ENCODE measurements at regions not wholly inside any gene's neighbourhood (a gene's known extent, or its start where the extent isn't known, plus 50 kb on each side); places are given as distances from the start of the nearest gene placed in this dataset.
"Not testable (repeated sequence)": the region's sequence is repeated elsewhere in the genome, so short reads cannot be mapped to it uniquely, and the experiment has no call there.

DNA sequence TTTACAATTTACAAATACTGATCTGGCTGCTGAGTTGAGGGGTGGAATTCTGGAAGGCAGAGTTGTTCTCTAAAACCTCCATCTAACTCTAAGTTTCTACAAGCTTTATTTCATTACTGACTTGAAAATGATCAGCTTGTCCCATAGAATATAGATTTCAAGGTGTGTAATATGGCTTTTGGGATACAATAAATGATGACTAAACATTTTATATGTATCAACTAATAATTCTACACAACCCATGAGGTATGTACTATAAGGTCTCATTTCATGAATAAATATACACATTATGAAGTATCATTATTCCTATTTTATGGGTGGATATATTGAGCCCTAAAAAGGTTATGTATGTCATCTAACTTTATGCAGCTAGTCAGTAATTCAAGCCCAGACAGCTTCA lies 1214.3 kb upstream of the SORCS1 start:
- DNase-seq (ENCODE audit: low spot score), result no peak

GRCh38 chr10:108375691-108376090 lies 1211.2 kb upstream of the SORCS1 start:
- no peak for DNase-seq (ENCODE audit: low spot score)

DNA sequence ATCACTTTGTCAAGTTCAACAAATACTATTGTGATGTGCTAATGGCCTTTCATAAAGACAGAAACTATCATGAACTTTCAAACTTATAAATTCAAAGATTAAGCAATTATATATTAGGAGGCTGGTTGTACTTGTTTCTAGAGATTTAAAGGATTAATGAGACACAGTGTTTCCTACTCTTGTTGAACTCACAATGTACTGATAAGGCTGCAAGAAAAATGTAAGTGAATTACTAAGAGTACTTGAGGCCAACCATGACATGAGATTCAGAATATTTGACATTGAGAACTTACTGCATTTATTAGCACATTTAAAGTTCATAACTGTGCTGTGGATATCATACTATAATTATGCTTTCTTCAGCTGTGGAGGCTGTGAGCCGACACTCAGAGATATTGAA lies 1210.5 kb upstream of the SORCS1 start:
- no peak for DNase-seq (ENCODE audit: low spot score)

- no peak for DNase-seq (ENCODE audit: low spot score)
Measured at GRCh38 chr10:108365541-108365940, 1201.0 kb upstream of the SORCS1 start.

DNA sequence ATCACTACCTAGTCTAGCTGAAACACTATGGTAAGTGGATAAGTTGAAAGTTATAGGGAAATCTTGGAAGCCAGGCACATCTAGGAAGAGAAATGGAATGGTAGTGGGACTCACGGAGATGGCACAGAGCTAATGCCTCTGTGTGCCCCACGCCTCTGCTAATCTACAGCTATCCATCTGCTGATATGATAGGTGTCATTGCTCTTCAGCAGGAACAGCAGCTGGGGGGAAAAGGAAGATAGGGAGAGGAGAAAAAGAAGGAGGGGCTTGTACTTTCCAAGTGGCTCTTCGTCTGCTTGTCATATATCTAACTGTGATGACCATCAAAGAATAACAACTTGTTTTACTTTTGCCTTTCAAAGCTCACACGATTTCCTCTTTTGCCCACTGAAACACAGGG lies 1199.1 kb upstream of the SORCS1 start:
- no peak for DNase-seq (ENCODE audit: low spot score)

DNA sequence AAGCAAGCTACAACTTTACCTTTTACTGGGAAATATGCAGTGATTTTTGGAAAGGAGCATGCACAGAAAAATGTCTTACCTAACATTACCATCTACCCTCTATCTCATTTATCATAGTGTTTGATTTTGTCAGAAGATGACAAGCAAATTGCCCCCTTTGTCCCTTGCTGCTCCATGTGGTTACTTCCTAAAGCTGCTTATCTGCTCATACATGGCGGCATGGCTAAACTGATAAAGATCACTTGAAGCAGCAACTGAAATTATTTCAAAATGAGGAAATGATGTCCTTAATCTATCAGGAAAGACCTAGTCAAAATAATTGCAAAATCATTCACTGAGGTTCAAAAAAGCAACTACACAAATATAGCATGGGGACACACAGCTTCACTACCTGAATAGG lies 1198.5 kb upstream of the SORCS1 start:
- no peak for DNase-seq (ENCODE audit: low spot score)

DNA sequence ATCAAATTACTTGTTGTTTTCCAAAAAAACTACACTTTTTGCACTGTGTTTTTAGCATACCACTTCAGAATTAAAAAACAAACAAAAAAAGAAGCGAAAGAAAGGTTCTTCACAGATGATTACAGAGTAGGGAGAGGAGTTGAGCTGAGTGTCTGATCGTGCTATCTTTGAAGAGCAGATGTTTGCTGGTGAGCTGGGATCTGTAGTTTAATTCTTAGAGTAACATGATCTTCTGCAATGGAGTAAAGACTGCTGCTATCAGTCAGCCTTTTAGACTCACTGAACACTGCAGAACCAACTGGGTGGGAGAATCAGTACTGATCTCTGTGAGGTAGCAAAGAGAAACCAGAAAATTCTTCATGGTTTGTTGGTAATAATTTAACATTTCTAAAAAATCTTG lies 1197.8 kb upstream of the SORCS1 start:
- no peak for DNase-seq (ENCODE audit: low spot score)

GRCh38 chr10:108360187-108360586 lies 1195.7 kb upstream of the SORCS1 start:
- no peak for DNase-seq (ENCODE audit: low spot score)

GRCh38 chr10:108358912-108359311 lies 1194.4 kb upstream of the SORCS1 start:
- no peak for DNase-seq (ENCODE audit: low spot score)

DNA sequence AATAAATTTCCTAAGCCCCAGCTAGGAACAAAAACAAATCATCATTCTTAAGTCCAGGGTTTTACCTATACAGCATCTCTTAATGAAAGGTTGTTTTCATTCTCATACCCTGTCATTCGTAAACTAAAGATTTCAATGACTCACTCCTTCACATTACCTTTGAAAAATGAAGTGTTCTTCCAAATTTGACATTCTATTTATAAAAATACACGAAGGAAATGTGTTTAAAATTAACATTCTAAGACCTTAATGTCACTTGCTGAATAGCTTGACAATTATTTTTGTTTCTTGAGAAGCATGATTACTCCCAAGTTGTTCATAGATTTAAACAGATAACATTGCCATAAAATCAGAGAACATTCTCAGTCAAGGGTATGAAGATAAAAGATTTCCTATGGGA lies 1188.3 kb upstream of the SORCS1 start:
- no peak for DNase-seq (ENCODE audit: low spot score)

- no peak for DNase-seq (ENCODE audit: low spot score)
Measured at GRCh38 chr10:108348215-108348614, 1183.7 kb upstream of the SORCS1 start.

DNA sequence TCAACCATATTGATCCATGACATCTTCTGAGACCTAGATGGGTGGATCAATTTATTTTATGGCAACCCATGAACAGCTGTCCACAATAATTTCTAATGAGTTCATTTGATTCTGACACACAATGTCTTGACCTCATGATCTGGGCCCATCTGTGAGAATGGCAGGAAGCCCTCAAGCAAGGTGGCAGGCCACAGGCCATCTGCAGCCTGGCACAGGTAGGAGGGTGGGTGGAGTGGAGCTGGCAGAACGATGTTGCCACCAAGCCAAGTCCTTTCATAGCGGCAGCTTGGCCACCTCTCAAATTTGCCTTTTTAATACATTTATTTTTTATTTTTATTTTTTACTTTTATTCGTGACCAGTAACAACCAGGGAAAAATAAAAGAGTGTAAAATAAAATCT lies 1181.6 kb upstream of the SORCS1 start:
- no peak for DNase-seq (ENCODE audit: low spot score)

DNA sequence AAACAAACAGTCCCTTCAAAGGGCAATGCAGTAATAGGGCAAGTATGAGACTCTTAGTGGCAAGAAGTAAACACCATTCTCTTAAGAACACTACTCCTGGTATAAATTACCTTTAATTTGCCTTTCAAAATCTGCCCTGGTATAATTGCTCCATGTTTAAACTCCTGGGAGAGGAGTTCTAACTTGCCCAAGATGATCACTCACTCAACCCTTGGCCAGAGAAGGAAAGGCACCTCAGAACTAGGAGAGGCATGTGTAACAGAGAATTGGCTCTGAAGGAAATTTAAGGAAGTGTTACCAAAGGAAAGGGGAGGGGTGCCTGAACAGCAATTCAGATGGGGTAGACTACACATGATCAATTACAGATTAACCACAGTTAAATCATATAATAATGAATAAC lies 1173.6 kb upstream of the SORCS1 start:
- no peak for DNase-seq (ENCODE audit: low spot score)

- DNase-seq (ENCODE audit: low spot score), result no peak
Measured at GRCh38 chr10:108336836-108337235, 1172.3 kb upstream of the SORCS1 start.

GRCh38 chr10:108327706-108328105 lies 1163.2 kb upstream of the SORCS1 start:
- no peak for DNase-seq (ENCODE audit: low spot score)

DNA sequence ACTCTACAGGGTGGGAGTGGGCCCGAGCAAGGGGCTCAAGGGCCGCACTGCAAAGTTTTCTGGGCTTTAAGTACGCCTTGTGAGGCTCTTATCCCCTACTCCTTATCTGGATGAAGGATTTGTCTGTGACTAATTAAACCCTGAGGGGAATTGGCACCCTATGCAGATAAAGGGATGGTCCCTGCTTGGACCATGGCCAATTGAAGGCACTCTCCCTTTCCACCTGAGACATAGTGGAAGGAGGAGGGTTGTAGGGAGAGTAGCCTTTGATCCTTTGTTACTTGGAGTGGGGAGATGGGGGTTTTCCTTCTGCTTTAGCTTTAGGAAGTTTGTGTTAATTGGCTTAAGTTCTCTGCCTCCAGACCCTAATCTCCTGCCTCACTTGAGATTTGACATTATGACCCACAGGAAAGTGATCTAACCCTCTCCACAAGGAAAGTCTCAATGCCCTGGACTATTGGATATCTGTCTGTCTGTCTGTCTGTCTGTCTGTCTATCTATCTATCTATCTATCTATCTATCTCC lies 1158.8 kb upstream of the SORCS1 start:
- no peak for DNase-seq (ENCODE audit: low spot score)

- no peak for DNase-seq (ENCODE audit: low spot score)
Measured at GRCh38 chr10:108319434-108320222, 1155.1 kb upstream of the SORCS1 start.

DNA sequence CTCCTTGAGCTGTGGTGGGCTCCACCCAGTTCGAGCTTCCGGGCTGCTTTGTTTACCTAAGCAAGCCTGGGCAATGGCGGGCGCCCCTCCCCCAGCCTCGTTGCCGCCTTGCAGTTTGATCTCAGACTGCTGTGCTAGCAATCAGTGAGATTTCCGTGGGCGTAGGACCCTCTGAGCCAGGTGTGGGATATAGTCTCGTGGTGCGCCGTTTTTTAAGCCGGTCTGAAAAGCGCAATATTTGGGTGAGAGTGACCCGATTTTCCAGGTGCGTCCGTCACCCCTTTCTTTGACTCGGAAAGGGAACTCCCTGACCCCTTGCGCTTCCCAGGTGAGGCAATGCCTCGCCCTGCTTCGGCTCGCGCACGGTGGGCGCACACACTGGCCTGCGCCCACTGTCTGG lies 1151.1 kb upstream of the SORCS1 start:
- DNase-seq (ENCODE audit: low spot score), result not testable (repeated sequence)

DNA sequence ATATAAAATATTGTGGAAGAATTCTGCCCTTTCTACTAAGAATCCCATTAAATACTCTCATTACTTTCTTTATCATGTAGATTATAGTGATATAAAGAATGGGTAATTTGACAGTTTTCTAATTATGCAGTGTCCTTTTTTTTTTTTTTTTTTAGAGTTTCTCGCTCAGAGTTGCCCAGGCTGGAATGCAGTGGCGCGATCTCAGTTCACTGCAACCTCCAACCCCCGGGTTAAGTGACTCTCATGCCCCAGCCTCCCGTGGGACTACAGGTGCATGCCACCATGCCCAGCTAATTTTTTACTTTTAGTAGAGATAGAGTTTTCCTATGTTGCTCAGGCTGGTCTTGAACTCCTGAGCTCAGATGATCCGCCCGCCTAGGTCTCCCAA lies 1143.4 kb upstream of the SORCS1 start:
- DNase-seq (ENCODE audit: low spot score), result no peak

GRCh38 chr10:108307250-108307924 lies 1142.9 kb upstream of the SORCS1 start:
- no peak for DNase-seq (ENCODE audit: low spot score)

GRCh38 chr10:108303149-108303548 lies 1138.6 kb upstream of the SORCS1 start:
- no peak for DNase-seq (ENCODE audit: low spot score)

DNA sequence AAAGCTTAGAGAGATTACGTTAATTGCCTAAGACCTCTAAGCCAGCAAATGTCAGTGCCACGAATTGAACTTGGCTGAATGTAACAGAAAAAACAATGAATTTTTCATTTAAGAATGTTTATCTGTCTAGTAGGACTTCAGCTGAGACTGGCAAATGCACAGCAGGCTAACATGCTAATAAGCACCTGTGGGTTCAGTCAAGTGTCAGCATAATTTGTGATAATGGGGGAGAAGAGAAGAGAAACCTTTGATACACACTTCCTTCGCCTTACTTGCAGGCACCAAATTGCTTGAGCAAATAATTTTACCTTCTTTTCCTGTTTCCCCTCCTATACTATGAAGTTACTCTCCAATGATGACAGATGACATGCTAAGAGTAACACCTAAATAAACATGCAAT lies 1136.5 kb upstream of the SORCS1 start:
- DNase-seq (ENCODE audit: low spot score), result no peak

DNA sequence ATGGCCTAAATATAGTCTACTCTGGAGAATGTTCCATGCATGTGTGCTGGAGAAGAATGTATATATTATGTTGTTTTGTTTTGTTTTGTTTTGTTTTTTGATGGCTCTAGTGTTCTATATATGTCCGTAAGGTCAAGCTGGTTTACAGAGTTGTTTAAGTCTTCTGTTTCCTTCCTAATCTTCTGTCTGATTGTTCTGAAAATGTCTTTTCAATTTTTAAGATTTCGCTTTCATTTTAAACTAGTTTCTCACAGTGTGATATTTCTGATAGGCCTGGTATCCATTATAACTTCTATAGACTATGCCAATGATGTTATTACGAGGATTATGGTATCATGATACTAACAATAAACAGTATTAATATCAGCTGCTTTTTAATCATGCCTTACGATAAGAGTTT lies 1126.3 kb upstream of the SORCS1 start:
- no peak for DNase-seq (ENCODE audit: low spot score)

All from mesenteric fat pad (tissue), 1 donor.